Amniotic stem cell (primary cell): ENCODE measurements at regions not wholly inside any gene's neighbourhood (a gene's known extent, or its start where the extent isn't known, plus 50 kb on each side); places are given as distances from the start of the nearest gene placed in this dataset.

Experiments
- DNase-seq: peaks from one replicate; lab custom pipeline; 2025; lab: John Stamatoyannopoulos, UW

DNA sequence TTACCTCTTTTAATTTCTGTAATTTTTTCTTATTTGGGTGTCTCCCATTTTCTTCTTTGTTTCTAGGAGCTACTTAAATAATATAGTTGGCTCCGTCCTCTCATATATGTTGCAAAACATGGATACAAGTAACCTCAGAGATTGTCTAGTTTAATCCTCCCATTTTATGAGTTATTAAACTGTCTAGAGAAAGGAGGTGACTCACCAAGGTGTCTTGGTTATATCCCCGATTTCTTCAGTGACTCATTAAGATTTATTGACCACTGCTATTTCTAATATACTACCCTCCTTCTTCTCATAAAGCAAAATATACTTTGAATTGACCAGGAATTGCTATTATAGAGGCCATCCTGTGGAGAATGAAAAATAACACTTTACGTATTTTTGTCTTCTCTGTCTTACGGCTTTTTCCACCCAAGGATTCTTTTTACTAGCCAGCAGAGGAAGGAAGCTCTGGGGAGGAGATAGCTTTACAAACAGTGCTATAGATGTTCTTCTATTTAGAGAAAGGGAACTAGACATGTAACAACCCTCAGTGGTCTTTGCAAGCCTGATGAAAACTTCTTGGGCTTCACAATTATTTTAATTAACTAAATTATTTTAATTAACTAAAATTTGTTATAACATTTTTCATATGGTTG lies 300.4 kb upstream of the TNP1 start:
- DNase-seq, result no peak

DNA sequence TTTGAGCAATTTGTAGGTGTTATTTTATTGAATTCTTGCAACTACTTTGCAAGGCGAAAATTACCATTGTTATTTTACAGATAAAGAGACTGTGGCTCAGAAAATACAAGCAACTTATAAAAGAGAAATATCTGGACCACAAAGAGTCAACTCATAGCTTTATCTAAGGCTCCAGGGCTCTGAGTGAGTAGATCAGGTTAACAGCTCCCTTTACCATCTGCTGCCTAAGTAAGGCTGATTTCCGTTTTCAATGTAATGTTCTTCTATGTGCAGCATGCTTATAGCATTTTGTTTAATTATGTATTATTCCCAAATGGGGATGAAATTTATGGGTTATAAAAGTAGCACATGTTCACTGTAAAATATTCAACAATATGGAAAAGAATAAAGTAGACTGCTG lies 299.1 kb upstream of the TNP1 start:
- DNase-seq, result no peak

DNA sequence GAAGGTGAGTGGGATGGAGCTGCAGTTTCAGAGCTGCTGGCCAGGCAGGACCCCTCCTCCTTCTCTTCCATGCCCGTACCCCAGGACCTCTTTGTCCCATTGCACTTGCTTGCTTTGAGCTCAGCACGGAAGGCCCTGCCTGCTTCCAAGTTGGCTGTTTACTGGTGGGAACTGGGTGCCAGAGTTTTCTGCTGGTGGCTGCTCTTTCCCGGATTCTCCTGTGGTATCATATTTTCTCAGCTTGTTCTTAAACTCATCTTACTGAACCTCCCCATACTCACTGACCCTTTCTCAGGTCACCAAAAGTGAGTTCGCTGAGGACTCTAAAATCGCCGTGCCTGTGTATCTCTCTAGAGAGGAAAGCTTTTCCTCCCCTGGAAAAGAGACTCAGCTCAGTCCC lies 297.7 kb upstream of the TNP1 start:
- DNase-seq, result no peak

DNA sequence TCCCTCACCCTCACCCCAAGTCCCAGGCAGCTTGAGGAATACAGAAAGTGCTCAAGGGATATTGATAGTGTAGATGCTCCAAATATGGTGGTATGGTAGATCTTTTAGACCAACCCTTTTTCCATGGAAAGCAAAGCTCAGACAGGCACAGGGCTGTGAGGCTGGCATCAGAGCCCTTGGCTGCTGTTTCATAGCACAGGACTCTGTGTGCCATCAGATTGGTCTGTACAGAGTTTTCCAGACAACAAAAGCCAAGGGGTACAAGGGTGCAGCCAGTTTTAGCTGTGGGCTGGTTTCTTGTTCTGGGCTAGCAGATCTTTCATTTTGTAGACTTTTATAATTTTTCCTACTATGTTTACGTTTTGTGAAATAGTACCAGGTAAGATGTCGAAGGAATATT lies 296.9 kb upstream of the TNP1 start:
- no peak for DNase-seq

DNA sequence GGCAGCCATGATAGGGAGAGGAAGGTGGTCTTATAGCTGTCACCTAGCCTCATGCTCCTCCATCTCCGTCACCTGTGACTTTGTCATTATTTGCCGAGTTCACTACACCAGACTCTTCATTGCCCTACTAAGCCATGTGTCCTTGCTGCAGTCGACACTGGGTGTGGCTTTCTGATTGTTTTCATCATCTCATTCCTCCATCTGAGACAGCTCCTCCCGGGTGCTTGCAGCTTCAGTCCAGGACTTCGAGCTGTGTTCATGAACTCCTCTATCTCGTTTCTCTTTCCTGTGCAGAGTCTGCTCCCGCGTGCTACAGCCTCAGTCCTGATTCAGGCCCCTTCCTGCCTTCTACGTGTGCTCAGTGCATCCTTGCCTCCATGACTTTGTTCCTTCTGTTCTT lies 295.1 kb upstream of the TNP1 start:
- no peak for DNase-seq

DNA sequence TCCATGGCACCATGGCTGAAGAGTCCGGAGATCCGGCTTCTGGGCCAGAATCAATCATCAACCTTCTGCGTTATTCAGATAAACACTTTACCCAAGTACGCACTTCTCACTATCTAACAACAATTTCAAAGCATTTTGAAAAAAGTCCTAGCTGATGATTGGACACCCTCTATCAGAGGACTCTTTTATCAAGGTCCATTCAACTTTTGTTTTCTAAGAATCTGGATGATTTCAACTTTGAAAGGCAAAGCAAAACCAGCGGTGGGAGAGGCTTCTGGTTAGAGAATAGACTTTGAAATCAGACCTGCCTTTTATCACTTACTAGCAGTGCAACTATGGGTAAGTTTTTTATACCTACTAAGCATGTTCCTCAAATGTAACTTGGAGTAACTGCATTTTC lies 293.6 kb upstream of the TNP1 start:
- no peak for DNase-seq

DNA sequence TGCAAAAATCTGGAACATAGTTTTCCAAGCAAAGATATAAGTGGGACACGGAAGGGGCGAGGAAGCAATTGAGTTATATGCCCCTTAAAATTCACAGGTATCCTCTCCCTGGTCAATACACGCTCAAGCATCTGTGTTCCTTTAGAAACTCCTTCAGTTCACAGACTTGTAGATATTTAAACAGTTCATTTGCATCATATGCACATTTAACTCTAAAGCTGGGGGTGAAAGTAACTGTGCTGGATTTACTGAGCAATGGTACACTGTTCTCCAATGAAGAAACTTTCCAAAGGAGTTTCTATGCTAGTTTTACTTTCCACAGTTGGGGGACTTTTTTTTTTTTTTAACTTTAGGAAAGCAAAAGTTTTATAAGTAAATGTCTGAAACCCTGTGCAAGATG lies 293.0 kb upstream of the TNP1 start:
- no peak for DNase-seq

DNA sequence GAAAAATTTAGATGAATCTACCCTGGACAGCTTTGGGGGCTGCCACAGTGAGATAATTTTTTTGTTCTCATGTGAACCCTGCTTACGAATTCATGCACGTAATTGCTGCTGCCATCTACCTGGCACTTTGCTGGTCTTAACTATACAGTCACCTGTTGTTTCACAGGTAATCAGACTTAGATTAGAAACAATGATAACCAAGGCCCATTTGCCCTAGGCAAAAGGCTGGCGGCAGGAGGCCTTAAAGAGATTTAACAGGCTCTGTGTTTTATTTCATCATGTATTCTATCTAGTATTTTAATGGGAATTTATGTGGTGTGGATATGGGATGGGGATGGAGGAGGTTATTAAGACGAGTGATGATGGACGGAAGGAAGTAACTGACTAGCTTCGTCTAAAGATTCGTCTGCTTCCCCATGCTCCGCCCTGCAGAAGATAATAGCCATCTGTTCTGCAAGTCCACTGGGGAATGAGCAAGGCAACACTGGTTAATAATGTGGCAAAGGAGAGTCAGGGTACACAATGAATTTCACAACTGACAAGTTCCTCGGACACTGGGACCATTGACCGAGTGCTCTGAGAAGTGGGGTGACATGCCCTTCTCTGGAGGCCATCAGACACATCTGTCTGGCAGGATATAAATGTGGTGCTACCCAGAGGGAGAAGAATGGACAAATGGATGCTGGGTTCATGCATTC lies 291.8 kb upstream of the TNP1 start:
- DNase-seq, result no peak

DNA sequence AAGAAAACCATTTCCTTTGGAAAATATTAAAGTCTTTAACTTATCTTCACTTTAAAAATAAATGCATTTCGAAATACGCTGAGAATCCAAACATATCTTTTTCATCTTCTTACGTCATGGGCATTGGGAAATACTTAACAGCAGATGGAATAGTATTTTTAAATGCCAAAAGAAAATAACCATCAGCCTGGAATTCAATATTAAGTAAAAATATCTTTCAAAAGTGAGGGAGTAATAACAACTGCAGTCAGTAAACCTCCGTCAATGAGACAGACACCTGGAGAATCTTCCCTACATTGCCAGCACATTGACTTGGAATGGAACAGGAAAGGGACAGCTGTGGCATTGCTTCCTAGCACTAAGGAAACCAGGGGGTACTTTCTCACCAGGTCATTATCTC lies 290.4 kb upstream of the TNP1 start:
- no peak for DNase-seq

DNA sequence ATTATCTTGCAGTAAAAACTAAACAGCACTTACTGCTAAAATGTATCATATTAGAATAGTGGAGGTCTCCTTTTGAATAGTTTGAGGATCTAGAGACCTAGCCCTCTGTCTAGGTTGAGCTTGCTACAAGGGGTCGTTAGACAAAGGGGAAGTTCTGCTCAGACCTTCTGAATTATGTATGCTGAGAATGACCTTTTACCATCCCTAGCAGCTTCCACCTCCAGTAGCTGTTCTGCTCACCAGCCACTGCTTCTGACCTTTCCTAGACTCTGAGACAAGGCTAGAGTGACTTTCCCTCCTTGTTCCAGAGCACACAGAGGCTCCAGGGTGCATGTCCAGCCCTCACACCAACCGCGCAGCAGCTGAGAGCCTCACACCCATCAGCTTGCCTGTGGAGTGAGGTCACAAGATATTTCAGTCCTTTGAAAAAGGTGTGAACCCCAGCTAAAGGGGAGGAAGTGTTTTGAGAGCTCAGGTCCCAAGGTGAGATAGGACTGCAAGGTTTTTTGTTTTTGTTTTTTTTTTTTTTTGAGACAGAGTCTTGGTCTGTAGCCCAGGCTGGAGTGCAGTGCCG lies 289.3 kb upstream of the TNP1 start:
- no peak for DNase-seq

DNA sequence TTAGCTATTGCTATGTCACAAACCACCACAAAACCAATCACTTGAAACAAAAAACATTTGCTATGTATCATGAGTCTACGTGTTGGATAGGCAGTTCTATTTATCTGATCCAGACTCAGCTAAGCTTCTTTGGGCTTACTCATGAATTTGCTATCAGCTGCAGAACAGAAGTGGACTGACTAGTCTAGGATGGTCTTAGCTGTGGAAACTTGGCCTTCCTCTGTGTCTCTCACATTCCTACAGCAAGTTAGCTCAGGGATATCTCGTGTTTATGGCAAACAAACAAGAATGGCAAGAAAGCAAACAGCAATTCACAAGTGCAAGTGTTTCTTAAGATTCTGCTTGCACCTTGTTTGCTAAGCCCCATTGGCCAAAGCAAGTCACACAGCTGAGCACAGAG lies 288.0 kb upstream of the TNP1 start:
- no peak for DNase-seq

DNA sequence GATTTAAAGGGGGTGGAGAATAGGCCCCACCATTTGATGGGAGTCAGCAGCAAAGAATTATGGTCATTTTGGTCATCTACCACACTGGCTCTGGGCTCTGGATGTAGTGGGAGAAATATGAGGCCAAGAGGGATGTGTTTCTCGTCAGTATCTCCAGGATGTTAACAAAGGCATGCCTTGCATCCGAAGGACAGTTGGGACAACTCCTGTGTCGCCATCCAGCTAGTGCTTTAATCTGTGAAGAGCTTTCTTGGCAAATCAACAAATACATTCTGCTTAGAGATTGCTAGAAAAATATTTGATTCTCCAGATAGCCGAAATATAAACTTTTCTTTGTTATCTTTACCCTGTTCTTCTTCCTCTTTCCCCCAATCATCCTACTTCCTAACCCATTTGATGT lies 287.1 kb upstream of the TNP1 start:
- DNase-seq, result no peak

DNA sequence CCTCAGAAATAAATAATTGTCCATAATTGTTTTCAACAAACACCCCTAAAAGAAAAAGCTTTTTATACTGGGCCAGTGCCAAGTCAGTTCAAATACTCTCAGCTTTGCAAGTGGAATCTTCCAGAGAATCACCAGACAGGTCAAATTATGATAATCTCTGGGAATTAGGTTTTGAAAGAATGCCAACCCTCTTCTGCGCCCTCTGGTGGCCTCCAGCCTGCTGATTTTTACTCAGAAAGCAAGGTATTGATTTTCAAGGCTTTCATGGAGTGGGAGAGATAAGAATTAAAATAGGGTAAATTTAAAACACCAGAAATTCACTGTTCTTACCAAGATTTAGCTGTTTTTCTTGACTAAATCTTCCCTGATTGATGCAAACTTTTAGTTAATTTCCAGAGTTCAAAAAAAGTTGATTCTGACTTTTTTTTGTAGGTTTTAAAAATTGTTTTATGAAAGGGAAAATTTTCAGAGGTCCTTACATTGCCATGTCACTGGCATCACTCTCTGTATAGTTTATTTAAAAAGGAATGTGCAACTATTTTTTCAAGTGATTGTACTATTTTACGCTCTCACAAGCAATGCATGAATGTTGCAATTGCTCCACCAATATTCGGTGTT lies 282.9 kb upstream of the TNP1 start:
- no peak for DNase-seq

DNA sequence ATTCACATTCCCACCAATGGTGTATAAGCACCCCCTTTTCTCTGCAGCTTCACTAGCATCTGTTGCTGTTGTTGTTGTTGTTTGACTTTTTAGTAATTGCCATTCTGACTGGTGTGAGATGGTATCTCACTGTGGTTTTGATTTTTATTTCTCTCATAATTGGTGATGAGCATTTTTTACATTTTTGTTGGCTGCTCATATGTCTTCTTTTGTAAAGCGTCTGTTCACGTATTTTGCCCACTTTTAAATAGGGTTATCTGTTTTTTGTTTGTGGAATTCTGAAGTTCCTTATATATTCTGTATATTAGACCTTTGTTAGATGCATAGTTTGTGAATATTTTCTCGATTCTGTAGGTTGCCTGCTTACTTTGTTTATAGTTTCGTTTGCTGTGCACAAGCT lies 278.4 kb upstream of the TNP1 start:
- no peak for DNase-seq

DNA sequence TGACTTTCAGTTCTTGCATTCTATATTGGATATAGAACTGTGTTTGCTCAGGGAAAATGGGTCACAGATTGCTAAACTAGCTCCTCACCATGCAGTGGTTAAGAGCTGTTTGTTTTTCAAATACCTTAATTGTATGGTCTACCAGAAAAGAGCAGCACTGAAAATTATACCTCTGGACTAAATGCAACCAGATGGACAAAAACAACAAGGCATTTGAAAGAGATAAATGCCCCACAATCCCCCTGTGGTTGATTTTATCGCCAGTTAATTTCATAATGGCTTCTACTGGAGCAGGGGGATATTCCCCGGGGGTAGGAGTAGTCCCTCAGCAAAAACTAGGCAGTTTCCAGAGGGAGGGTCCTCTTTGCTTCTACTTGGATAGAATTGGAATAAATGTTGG lies 267.9 kb upstream of the TNP1 start:
- DNase-seq, result no peak

DNA sequence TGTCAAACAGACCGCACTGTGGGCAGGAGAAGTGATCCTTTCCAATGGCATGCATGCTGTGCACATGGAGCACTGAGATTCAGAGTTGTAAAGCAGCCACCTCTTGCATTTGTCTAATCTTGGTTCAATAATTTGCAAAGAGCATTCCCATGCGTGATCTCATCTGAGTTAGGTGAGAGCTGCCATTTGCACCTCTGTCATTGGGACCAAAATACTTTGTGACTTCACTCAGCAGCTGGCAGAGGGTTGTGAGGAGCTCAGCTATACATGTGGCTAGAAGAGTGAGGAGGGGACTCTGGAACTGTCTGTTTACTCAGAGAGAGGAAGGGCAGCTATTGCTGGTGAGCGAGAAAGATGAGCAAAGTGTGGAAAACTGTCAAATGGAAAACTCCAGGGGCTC lies 265.1 kb upstream of the TNP1 start:
- DNase-seq, result no peak

DNA sequence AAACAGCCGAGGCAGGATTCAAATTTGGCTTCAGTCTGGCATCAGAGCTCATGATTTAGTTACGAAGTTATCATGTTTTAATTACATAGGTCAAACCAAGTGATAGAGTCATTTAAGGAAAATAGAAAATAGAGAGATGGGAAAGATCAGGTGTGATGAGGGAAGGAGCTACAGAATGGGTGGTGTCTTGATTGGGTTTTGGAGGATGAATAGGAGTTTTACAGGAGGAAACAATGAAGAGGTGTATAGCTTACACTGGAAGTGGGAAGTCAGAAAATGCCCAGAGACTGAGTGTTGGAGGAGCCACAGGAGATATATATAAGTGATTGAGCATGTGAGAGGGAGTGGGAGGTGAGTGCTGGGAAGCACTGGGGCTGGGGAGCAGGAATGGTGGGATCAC lies 264.2 kb upstream of the TNP1 start:
- DNase-seq, result no peak

DNA sequence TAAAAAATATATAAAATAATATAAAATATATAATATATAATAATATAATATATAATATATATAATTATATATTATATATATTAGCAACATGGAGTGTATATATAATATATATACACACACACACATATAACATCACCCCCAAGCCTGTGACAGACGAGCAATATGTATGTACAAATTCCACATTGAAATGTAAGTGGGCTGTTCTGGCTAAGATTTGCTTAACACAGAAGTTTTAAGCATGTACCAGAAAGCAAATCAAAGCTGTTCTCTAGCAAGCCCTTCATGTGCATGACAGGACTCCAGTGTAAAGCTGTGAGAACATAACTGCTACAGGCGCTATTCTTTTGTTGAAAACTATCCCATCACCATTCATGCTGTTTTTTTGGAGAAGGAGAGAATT lies 261.7 kb upstream of the TNP1 start:
- DNase-seq, result no peak

DNA sequence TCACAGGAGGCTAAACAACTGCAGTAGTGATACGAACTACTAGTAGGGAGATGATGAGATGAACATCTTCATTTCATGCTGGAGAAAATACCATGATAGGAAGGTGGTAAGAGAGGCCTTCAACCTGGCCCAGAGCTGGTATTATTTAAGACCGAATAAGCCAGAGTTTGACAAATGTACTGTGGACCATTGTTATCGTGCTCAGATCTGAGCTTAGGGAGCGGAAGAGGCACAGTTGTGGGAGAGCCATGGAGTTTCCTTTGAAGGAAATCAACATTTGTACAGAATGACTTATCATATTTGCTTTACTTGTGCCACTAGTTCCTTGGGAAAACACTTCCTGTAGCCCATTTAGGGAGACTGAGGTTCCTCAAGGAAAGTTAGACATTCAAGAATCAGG lies 260.6 kb upstream of the TNP1 start:
- no peak for DNase-seq

DNA sequence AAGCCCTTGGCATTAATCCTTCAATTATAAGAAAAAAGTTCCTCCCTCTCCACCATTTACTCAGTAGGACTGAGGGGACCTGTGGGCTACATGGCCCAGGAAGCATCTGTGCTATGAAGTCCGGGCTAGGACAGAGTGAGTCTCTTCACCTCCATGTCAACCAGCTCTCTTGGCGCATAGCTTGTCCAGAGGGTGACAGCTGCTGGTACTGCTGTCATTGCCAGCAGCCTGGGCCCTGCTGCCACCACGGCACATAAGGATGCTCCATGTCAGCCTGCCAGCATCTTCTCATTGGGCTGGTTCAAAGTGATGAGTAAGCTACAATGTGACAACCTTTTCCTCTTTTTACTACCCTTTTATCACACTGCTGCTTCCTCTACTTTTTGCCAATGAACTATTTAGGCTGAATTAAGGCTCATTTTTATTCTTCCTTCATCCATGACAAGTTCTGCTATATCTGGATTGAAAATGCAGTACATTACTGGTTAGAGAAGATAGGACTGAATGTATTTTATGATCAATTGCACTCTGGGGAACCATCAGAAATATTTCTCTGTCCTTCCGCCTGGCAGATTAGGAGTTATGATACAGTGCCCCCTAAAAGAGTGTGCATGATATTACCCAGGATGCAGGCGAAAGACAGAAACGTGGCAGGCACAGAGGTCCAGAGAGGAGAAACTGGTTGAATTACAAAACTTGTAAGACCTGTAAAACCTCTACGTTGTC lies 258.9 kb upstream of the TNP1 start:
- DNase-seq, result no peak

DNA sequence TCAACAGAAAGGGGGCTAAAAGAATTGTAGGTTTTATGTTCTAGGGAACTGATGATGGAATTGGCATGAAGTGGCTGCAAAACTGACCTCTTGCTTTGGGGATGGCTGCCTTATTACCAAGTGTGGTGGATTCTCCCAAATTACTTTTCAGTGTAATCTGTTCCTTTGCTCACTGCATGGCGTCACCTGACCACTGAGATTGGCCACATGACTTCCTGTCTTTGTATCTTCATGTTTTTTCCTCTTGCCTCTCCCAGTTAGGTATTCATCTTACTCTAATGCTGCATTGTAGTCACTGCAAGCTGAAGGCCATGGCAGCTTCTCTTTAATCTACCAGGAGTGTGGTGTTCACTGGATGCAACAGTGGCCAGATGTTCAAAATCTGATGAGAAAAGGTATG lies 257.7 kb upstream of the TNP1 start:
- no peak for DNase-seq

DNA sequence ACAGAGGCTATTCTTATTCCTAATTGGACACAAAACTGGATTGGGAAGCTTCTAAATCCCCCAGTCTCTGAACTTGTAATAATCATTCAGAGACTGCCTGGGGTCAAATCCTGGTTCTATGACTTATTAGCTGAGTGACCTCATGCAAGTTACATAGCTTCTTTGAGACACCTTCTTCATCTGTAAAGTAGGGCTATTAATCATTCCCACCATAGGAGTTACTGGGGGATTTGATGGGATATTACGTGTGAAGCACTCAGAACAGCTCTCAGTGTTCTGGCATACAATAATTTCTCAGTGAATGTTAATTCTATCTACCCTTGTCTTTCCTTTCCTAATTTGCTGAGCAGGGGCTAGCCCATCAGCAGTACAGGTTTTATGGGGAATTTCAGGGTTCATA lies 256.7 kb upstream of the TNP1 start:
- DNase-seq, result no peak

DNA sequence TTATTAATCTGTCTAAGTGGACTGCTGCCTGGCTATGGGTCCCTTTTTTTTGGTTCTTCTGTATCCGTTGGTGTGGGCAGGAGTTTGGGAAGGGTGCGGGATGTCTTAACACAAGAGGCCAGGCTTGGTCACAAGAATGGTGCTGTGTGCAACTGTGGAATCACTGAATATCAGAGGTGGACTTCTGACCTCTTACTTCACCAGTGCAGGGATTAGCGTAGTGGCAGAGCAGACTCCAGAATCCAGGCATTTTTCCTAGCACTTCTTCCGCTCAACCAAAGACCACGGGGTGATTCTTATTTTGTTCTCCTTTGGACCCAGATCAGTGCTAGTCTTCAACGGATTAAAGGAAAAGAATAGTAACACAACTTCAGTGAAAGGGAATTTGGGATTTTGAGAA lies 254.3 kb upstream of the TNP1 start:
- no peak for DNase-seq
